Transverse colon (tissue), 3 donors: ENCODE measurements at regions not wholly inside any gene's neighbourhood (a gene's known extent, or its start where the extent isn't known, plus 50 kb on each side); places are given as distances from the start of the nearest gene placed in this dataset.

ENCODE experiments used
- EP300 ChIP-seq: sonication (generic); formaldehyde crosslinking; IDR thresholded peaks from one replicate; pipeline ENCODE4 v1.6.1; 2017; ENCODE audit warnings: antibody characterized with exemption, low read depth
- TF ChIP-seq, protein P1 (sequence below), 5 experiments: fragments of 200-600 bp in 3 of 5; fragments of 450-650 bp in 2 of 5; sonication (generic) in 3 of 5; IDR thresholded peaks; 1 replicate in 2 of 5; 2 replicates in 3 of 5; pipeline ENCODE4 v1.5.1; 2016 to 2017; ENCODE audit warnings: antibody characterized with exemption in 5 of 5, inconsistent platforms in 3 of 5, mild to moderate bottlenecking in 2 of 5, moderate library complexity in 1 of 5

GRCh38 chr9:94204174-94204573 is 54.9 kb upstream of the ZNF169 start:
- TF ChIP-seq, protein P1, sequence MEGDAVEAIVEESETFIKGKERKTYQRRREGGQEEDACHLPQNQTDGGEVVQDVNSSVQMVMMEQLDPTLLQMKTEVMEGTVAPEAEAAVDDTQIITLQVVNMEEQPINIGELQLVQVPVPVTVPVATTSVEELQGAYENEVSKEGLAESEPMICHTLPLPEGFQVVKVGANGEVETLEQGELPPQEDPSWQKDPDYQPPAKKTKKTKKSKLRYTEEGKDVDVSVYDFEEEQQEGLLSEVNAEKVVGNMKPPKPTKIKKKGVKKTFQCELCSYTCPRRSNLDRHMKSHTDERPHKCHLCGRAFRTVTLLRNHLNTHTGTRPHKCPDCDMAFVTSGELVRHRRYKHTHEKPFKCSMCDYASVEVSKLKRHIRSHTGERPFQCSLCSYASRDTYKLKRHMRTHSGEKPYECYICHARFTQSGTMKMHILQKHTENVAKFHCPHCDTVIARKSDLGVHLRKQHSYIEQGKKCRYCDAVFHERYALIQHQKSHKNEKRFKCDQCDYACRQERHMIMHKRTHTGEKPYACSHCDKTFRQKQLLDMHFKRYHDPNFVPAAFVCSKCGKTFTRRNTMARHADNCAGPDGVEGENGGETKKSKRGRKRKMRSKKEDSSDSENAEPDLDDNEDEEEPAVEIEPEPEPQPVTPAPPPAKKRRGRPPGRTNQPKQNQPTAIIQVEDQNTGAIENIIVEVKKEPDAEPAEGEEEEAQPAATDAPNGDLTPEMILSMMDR (IDR thresholded peaks at IDR 0.05), result no peak
- no peak for TF ChIP-seq EP300
